ENCODE measurements at regions not wholly inside any gene's neighbourhood (a gene's known extent, or its start where the extent isn't known, plus 50 kb on each side); places are given as distances from the start of the nearest gene placed in this dataset.

- CTCF ChIA-PET, result no interaction called here
- no peak for ATAC-seq (ENCODE audit: low read depth)
- no peaks in the 10 kb centered on the region for H3K36me3 Mint-ChIP-seq (ENCODE audit: low read depth)
- intact Hi-C loops (cut with micrococcal nuclease), result no loop called here
- DNase-seq, result no peak
- H3K27me3 Mint-ChIP-seq, result no peaks in the 10 kb centered on the region
- no peak overlapping the region for H3K27ac Mint-ChIP-seq
- H3K4me1 Mint-ChIP-seq, result no peaks in the 10 kb centered on the region
- H3K9me3 Mint-ChIP-seq, result peaks cover 8% of the 10 kb centered on the region
- POLR2A ChIA-PET, result no interaction called here
- no peak overlapping the region for H3K4me3 Mint-ChIP-seq
- TF ChIP-seq CTCF (IDR thresholded peaks at IDR 0.05), result no peak
Observed at GRCh38 chr6:66291905-66292304, 584.9 kb upstream of the EYS start.

GRCh38 chr6:66289889-66290288, 582.9 kb upstream of the EYS start:
- Mint-ChIP-seq H3K9me3 (peaks cover 9% of the 10 kb centered on the region), H3K4me3 (no peak overlapping the region), H3K4me1 (no peaks in the 10 kb centered on the region), H3K36me3 (ENCODE audit: low read depth) (no peaks in the 10 kb centered on the region), H3K27me3 (no peaks in the 10 kb centered on the region), H3K27ac (no peak overlapping the region)
- CTCF ChIA-PET, result no interaction called here
- POLR2A ChIA-PET, result no interaction called here
- intact Hi-C loops (cut with micrococcal nuclease), result no loop called here
- DNase-seq (no peak), ATAC-seq (ENCODE audit: low read depth) (no peak)
- TF ChIP-seq CTCF (IDR thresholded peaks at IDR 0.05), result no peak

- H3K4me1 Mint-ChIP-seq, result no peaks in the 10 kb centered on the region
- DNase-seq (no peak), ATAC-seq (ENCODE audit: low read depth) (no peak)
- intact Hi-C loops (cut with micrococcal nuclease), result no loop called here
- no peak for TF ChIP-seq CTCF (IDR thresholded peaks at IDR 0.05)
- H3K9me3 Mint-ChIP-seq, result peaks cover 5% of the 10 kb centered on the region
- POLR2A ChIA-PET, result no interaction called here
- H3K4me3 Mint-ChIP-seq, result no peak overlapping the region
- H3K27me3 Mint-ChIP-seq, result no peaks in the 10 kb centered on the region
- no peaks in the 10 kb centered on the region for H3K36me3 Mint-ChIP-seq (ENCODE audit: low read depth)
- CTCF ChIA-PET, result no interaction called here
- H3K27ac Mint-ChIP-seq, result no peak overlapping the region
Observed at GRCh38 chr6:66278115-66278514, 571.1 kb upstream of the EYS start.

GRCh38 chr6:66277400-66277799, 570.4 kb upstream of the EYS start:
- Mint-ChIP-seq H3K27ac (no peak overlapping the region), H3K36me3 (ENCODE audit: low read depth) (no peaks in the 10 kb centered on the region), H3K4me1 (no peaks in the 10 kb centered on the region), H3K27me3 (no peaks in the 10 kb centered on the region), H3K4me3 (no peak overlapping the region), H3K9me3 (peaks cover 5% of the 10 kb centered on the region)
- DNase-seq (no peak), ATAC-seq (ENCODE audit: low read depth) (no peak)
- intact Hi-C loops (cut with micrococcal nuclease), result no loop called here
- ChIA-PET POLR2A (no interaction called here), CTCF (no interaction called here)
- no peak for TF ChIP-seq CTCF (IDR thresholded peaks at IDR 0.05)

- H3K4me3 Mint-ChIP-seq, result no peak overlapping the region
Observed at GRCh38 chr6:66265737-66266136, 558.7 kb upstream of the EYS start.

More at GRCh38 chr6:66265737-66266136, 558.7 kb upstream of the EYS start:
- Mint-ChIP-seq H3K4me1 (no peaks in the 10 kb centered on the region), H3K27ac (no peak overlapping the region), H3K27me3 (no peaks in the 10 kb centered on the region), H3K9me3 (peaks cover 13% of the 10 kb centered on the region), H3K36me3 (ENCODE audit: low read depth) (no peaks in the 10 kb centered on the region)
- POLR2A ChIA-PET, result no interaction called here
- intact Hi-C loops (cut with micrococcal nuclease), result no loop called here
- ATAC-seq (ENCODE audit: low read depth) (no peak), DNase-seq (no peak)
- CTCF ChIA-PET, result no interaction called here
- no peak for TF ChIP-seq CTCF (IDR thresholded peaks at IDR 0.05)

All from activated B cell treated with CpG ODN at 0.5 μM for 24 hours (primary cell).